GM12872 (cell line): ENCODE measurements at regions not wholly inside any gene's neighbourhood (a gene's known extent, or its start where the extent isn't known, plus 50 kb on each side); places are given as distances from the start of the nearest gene placed in this dataset.

Experiments
- TF ChIP-seq, protein P1 (sequence below): IDR thresholded peaks from 3 replicates; pipeline ENCODE4 v1.5.1; 2011; ENCODE audit warnings: low read depth, mild to moderate bottlenecking, low read length, moderate library complexity; ENCODE audit not compliant: insufficient read depth

DNA sequence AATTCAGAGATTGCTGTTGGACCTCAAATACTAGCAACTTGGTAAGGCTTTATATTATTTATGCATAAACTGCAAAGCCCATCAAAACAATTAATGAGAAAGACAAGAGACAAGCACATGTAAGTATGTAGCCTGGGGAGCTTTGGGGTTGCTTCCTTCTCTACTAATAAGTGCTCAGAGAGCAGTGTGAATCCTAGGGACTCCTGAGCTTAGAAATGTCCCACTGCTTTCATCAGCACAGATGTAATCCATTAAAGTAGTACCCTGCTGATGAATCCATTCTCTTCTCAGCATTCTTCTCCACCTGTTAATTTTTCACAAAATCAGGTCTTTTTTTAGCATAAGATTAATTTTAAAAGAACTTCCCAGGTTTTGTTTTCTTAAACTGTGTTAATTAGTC is 485.6 kb downstream of the PTH2R start:
- TF ChIP-seq, protein P1, sequence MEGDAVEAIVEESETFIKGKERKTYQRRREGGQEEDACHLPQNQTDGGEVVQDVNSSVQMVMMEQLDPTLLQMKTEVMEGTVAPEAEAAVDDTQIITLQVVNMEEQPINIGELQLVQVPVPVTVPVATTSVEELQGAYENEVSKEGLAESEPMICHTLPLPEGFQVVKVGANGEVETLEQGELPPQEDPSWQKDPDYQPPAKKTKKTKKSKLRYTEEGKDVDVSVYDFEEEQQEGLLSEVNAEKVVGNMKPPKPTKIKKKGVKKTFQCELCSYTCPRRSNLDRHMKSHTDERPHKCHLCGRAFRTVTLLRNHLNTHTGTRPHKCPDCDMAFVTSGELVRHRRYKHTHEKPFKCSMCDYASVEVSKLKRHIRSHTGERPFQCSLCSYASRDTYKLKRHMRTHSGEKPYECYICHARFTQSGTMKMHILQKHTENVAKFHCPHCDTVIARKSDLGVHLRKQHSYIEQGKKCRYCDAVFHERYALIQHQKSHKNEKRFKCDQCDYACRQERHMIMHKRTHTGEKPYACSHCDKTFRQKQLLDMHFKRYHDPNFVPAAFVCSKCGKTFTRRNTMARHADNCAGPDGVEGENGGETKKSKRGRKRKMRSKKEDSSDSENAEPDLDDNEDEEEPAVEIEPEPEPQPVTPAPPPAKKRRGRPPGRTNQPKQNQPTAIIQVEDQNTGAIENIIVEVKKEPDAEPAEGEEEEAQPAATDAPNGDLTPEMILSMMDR: no peak

DNA sequence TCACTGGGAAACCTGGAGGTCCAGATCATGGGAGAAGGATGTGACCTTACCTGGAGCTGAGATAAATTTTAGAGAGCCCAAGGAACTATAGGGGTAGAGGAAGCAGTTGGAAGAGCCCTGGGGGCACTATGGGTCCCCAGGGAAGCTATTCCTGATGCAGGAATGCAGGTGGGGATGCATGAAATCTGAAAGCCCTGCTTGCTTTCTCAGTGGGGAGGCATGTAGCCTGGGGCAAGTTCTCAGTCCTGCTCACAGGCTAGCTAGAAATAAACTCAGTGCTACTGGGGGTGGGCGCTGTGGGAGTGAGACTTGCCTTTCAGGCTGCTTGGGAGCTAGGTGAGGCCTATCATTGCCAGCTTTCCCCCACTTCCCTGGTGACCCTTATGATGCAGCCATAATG is 499.7 kb downstream of the PTH2R start:
- TF ChIP-seq, protein P1: no peak

DNA sequence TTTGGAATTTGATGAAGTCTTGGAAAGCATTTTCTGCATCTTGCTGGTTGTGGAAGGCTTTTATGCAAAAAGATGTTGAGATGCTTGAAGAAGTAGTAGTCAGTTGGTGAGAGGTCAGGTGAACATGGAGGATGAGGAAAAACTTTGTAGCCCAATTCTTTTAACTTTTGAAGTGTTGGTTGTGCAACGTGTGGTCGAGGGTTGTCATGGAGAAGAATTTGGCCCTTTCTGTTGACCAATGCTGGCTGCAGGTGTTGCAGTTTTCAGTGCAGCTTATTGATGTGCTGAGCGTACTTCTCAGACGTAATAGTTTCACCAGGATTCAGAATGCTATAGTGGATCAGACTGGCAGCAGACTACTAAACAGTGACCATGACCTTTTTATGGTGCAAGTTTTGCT is 508.4 kb upstream of the MAP2 start:
- TF ChIP-seq, protein P1: no peak

DNA sequence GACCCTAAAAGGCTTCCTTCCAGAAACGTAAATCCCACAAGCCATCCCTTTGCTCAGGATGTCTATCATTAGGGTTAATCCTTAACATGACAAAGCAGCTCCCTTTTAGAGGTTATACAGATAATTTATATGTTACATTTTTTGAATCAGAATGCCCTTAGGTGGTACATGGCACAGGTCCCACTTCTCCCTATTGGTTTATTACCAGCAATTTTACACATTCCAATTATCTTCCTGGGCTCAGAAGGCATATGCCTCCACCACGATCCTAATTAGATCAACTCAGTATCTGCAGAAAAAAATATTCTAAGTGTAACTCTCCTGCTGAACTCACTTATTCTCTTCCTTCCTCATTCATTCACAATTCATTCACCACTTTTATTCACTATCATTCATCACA is 507.0 kb upstream of the MAP2 start:
- TF ChIP-seq, protein P1: no peak

DNA sequence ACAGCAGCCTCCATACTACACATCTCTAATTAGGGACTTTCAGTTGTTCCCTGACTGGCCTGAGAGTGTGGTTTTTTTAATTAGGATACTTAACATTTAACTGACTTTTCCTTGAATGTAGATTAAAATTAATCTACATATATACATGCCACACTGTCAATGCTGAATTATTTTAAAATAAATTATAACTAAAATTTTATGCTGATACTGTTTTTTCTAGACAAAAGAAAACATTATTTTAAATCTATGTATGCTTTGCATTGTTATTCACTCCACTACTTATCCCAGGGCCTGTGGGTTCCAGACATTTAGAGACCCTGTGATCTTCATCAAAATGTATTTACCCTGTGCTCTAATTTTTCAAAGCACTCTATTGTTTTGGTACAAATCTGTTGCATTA is 496.0 kb upstream of the MAP2 start:
- TF ChIP-seq, protein P1: no peak

DNA sequence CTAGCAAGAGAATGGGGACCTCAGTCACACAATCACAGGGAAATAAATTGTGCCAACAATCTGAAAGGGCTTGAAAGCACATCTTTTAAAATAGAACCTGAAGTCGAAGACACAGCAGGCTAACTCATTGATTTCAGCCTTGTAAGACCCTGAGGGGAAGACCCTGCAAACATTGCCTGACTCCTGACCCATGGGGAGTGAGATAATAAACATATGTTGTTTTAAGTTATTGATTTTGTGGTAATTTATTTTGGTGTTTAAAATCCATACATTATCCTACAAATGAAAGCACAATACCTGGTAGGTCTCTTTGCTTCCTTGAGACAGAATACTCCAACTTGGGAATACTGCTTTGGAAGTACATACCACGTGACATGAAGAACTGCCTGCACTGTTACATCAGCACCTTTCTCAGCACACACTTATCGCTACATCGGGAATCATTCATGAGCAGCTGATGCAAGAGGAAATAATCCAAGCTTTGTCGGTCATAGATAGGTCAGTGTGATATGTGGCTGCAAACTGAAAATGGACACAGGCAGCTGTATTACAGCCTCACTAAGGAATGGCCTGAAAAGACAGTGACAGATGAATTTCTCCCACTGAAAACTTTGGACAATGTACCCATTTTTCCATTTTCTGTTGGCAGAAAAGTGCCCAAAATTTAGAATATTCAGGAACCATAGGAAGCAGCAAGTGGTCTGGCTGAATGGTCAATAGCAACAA is 494.5 kb upstream of the MAP2 start:
- TF ChIP-seq, protein P1: no peak

DNA sequence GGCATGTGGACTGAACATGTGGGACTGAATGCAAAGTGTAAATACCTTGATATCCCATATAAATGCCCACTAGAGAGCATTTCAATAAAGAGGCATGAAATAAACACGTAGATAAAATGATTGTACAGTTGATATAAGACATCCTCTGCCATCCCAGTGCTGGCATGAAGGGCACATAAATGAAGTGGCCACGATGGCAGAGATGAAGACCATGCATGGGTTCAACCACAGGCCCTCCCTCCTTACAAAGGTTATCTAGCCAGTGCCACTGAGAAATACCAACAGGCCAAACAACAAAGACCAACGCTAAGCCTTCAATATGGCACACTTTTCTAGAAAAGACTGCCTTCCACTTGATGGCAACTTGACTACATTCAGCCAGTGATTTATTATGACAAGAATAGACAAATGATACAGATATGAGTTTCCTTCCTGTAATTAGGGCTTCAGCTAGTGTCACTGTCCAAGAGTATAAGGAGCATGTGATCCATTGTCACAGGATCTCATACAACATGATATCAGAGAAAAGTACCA is 493.9 kb upstream of the MAP2 start:
- TF ChIP-seq, protein P1: no peak

DNA sequence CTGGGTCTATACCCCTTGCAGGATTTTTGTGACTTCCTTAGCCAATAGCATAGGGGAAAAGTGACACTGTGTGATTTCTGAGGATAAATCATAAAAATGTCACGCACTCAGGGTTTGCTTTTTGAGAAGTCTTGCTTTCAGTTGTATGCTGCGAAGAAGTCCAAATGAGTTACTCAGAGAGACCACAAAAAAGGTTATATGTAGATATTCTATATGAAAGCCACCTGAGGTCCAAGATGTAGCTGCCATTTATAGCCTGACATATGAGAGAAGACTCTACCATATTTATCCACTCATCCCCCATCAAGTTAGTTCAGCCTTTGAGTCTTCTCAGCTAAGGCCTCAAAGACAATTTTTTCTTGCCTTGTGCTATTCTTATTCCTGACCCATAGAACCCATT is 488.3 kb upstream of the MAP2 start:
- TF ChIP-seq, protein P1: no peak
